ENCODE measurements at regions not wholly inside any gene's neighbourhood (a gene's known extent, or its start where the extent isn't known, plus 50 kb on each side); places are given as distances from the start of the nearest gene placed in this dataset.
A peak's percentile ranks its signal among the peaks of the same experiment; 100 is the strongest.

GRCh38 chr2:121977326-121977725 lies 221.9 kb downstream of the TSN start:
- H3K27ac Mint-ChIP-seq: peak overlapping the region; percentile 37 to 85 (median 60)
- peaks cover 34% of the 10 kb centered on the region for H3K4me1 Mint-ChIP-seq
- peaks cover 8% of the 10 kb centered on the region for H3K27me3 Mint-ChIP-seq (ENCODE audit: low read depth)
- no peaks in the 10 kb centered on the region for H3K36me3 Mint-ChIP-seq (ENCODE audit: low read depth)
- no peak overlapping the region for H3K4me3 Mint-ChIP-seq
- peaks cover 18% of the 10 kb centered on the region for H3K9me3 Mint-ChIP-seq
- TF ChIP-seq, protein P1, sequence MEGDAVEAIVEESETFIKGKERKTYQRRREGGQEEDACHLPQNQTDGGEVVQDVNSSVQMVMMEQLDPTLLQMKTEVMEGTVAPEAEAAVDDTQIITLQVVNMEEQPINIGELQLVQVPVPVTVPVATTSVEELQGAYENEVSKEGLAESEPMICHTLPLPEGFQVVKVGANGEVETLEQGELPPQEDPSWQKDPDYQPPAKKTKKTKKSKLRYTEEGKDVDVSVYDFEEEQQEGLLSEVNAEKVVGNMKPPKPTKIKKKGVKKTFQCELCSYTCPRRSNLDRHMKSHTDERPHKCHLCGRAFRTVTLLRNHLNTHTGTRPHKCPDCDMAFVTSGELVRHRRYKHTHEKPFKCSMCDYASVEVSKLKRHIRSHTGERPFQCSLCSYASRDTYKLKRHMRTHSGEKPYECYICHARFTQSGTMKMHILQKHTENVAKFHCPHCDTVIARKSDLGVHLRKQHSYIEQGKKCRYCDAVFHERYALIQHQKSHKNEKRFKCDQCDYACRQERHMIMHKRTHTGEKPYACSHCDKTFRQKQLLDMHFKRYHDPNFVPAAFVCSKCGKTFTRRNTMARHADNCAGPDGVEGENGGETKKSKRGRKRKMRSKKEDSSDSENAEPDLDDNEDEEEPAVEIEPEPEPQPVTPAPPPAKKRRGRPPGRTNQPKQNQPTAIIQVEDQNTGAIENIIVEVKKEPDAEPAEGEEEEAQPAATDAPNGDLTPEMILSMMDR (IDR thresholded peaks at IDR 0.05; ENCODE audit: unreplicated experiment in 3 of 3): no peak

DNA sequence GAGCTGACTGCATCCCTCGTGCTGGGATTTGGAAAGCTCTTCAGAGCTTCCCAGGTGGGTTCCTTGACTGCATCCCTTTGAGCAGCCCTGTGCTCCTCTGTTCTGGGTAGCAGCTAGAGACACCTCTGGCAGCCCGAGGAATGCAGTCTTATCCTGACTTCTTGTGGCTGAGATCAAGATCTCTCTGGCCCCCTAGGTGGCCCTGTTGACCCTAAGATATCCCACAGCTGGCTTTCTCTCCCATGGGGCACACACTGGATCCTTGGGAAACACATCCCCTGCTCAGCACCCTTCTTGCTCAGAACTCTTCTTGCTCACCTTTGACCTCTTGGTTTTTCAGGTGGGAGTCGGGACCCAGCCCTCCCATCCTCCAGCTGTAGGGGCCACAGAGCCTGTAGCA lies 237.2 kb downstream of the TSN start:
- no peaks in the 10 kb centered on the region for H3K36me3 Mint-ChIP-seq (ENCODE audit: low read depth)
- H3K27me3 Mint-ChIP-seq (ENCODE audit: low read depth): no peaks in the 10 kb centered on the region
- no peak overlapping the region for H3K4me3 Mint-ChIP-seq
- peaks cover 13% of the 10 kb centered on the region for H3K9me3 Mint-ChIP-seq
- H3K27ac Mint-ChIP-seq: no peak overlapping the region
- peaks cover 14% of the 10 kb centered on the region for H3K4me1 Mint-ChIP-seq
- TF ChIP-seq, protein P1 (IDR thresholded peaks at IDR 0.05; ENCODE audit: unreplicated experiment in 3 of 3): no peak

- H3K9me3 Mint-ChIP-seq: peaks cover 11% of the 10 kb centered on the region
Observed at GRCh38 chr2:121993682-121994081, 238.2 kb downstream of the TSN start.

DNA sequence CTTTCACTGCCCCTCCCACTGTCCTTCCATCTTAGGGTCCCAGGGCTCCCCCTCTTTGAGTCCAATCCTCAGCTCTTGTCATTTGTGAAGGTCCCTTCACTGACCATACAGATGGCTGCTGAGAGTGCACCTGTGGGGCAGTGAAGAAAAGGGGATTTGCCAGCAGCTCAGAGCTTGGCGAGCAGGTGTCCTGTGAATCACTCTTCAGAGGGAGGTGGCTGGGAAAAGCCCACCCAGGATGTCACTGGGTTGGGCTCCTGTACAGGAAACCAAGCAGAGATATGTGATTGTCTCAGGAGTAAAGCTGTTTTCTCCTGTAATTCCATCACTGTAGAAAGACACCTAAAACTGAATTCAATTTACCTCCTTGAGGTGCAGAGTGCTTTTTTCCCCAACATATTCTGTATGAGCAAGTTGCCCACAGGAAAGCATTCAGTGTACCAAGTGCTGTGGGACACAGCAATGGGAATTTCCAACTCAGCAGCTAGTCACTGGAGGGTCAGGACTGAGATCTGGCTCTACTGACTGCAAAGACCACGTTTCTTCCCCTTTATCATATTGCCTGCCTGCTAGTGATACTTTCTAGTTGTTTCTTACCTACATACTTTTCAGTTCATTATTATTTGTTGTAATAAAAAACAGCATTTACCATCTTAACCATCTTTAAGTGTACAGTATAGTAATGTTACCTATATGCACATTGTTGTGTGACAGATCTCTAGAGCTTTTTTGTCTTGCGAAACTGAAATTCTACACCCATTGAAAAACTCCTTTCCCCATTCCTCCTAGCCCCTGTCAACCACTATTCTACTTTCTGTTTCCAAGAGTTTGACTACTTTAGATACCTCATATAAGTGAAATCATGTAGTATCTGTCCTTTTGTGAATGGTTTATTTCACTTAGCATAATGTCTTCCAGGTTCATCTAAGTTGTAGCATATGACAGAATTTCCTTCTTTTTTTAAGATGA lies 239.1 kb downstream of the TSN start:
- H3K27ac Mint-ChIP-seq: no peak overlapping the region
- no peaks in the 10 kb centered on the region for H3K36me3 Mint-ChIP-seq (ENCODE audit: low read depth)
- TF ChIP-seq, protein P1 (IDR thresholded peaks at IDR 0.05; ENCODE audit: unreplicated experiment in 3 of 3): no peak
- peaks cover 6% of the 10 kb centered on the region for H3K9me3 Mint-ChIP-seq
- peaks cover 21% of the 10 kb centered on the region for H3K4me1 Mint-ChIP-seq
- no peaks in the 10 kb centered on the region for H3K27me3 Mint-ChIP-seq (ENCODE audit: low read depth)
- no peak overlapping the region for H3K4me3 Mint-ChIP-seq

More at GRCh38 chr2:121993682-121994081, 238.2 kb downstream of the TSN start:
- H3K27me3 Mint-ChIP-seq (ENCODE audit: low read depth): no peaks in the 10 kb centered on the region
- H3K4me3 Mint-ChIP-seq: no peak overlapping the region
- TF ChIP-seq, protein P1 (IDR thresholded peaks at IDR 0.05; ENCODE audit: unreplicated experiment in 3 of 3): no peak
- H3K36me3 Mint-ChIP-seq (ENCODE audit: low read depth): no peaks in the 10 kb centered on the region
- H3K27ac Mint-ChIP-seq: peak overlapping the region in 1 of 3 experiments; percentile 34
- peaks cover 14% of the 10 kb centered on the region for H3K4me1 Mint-ChIP-seq

DNA sequence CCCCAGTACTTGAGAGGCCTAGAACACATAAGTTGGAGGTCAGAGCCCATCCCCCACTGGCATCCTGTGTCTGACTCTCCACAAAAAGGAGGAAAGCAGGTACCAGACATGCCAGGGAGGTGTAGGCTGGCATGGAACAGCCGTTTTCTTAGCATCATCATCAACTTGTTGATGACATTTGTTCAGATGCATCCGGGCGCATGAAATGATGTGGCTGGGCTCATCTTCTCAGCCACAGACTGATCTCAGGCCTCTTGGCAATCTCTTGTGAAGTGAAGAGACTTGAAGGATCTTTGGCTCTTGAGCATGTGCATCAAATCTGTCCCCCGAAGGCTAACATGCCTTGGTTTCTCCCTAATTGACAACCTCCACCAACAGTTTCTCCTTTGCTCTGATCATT lies 243.3 kb downstream of the TSN start:
- H3K27ac Mint-ChIP-seq: peak overlapping the region; percentile 68 to 91 (median 86)
- H3K27me3 Mint-ChIP-seq (ENCODE audit: low read depth): peaks cover 5% of the 10 kb centered on the region
- H3K36me3 Mint-ChIP-seq (ENCODE audit: low read depth): no peaks in the 10 kb centered on the region
- TF ChIP-seq, protein P1 (IDR thresholded peaks at IDR 0.05; ENCODE audit: unreplicated experiment in 3 of 3): no peak
- peaks cover 22% of the 10 kb centered on the region for H3K4me1 Mint-ChIP-seq
- H3K9me3 Mint-ChIP-seq: no peaks in the 10 kb centered on the region
- H3K4me3 Mint-ChIP-seq: no peak overlapping the region
